HG02981 (cell line): ENCODE measurements at regions not wholly inside any gene's neighbourhood (a gene's known extent, or its start where the extent isn't known, plus 50 kb on each side); places are given as distances from the start of the nearest gene placed in this dataset.
"Not testable (repeated sequence)": the region's sequence is repeated elsewhere in the genome, so short reads cannot be mapped to it uniquely, and the experiment has no call there.

Experiments
- ATAC-seq: cut with Tn5 transposase; IDR thresholded peaks from one replicate; pipeline ENCODE4 v1.9.1; 2021; ENCODE audit warnings: mild to moderate bottlenecking, moderate library complexity; ENCODE audit not compliant: unreplicated experiment

- no peak for ATAC-seq
Observed at GRCh38 chr12:59158066-59158465, 237.8 kb upstream of the LRIG3 start.

- ATAC-seq = no peak
Observed at GRCh38 chr12:59155448-59155847, 235.1 kb upstream of the LRIG3 start.

- no peak for ATAC-seq
Observed at GRCh38 chr12:59151243-59151642, 230.9 kb upstream of the LRIG3 start.

- ATAC-seq = peak; percentile 100
Observed at GRCh38 chr12:59149995-59150642, 229.8 kb upstream of the LRIG3 start.

GRCh38 chr12:59147791-59148190 is 227.5 kb upstream of the LRIG3 start:
- no peak for ATAC-seq

GRCh38 chr12:59142183-59142790 is 222.0 kb upstream of the LRIG3 start:
- no peak for ATAC-seq

- ATAC-seq = no peak
Observed at GRCh38 chr12:59134750-59135149, 214.4 kb upstream of the LRIG3 start.

- no peak for ATAC-seq
Observed at GRCh38 chr12:59131462-59131861, 211.2 kb upstream of the LRIG3 start.

- no peak for ATAC-seq
Observed at GRCh38 chr12:59122784-59123183, 202.5 kb upstream of the LRIG3 start.

- no peak for ATAC-seq
Observed at GRCh38 chr12:59121451-59121850, 201.1 kb upstream of the LRIG3 start.

- no peak for ATAC-seq
Observed at GRCh38 chr12:59119676-59120075, 199.4 kb upstream of the LRIG3 start.

- ATAC-seq = no peak
Observed at GRCh38 chr12:59118356-59118755, 198.1 kb upstream of the LRIG3 start.

GRCh38 chr12:59115995-59116394 is 195.7 kb upstream of the LRIG3 start:
- no peak for ATAC-seq

GRCh38 chr12:59115526-59115925 is 195.2 kb upstream of the LRIG3 start:
- no peak for ATAC-seq

GRCh38 chr12:59113831-59114615 is 193.7 kb upstream of the LRIG3 start:
- peak; percentile 88 for ATAC-seq

- no peak for ATAC-seq
Observed at GRCh38 chr12:59111851-59112250, 191.5 kb upstream of the LRIG3 start.

- ATAC-seq = not testable (repeated sequence)
Observed at GRCh38 chr12:59108516-59108915, 188.2 kb upstream of the LRIG3 start.

- ATAC-seq = no peak
Observed at GRCh38 chr12:59100585-59100984, 180.3 kb upstream of the LRIG3 start.

- ATAC-seq = no peak
Observed at GRCh38 chr12:59097876-59098275, 177.6 kb upstream of the LRIG3 start.

GRCh38 chr12:59096246-59096645 is 175.9 kb upstream of the LRIG3 start:
- ATAC-seq = no peak

GRCh38 chr12:59093073-59093772 is 172.9 kb upstream of the LRIG3 start:
- no peak for ATAC-seq
